T-helper 2 cell treated with Interferon-gamma antibody and Interleukin-4, amounts not matched to agents 5 μg/mL and 100 μg/mL, for 36 hours (primary cell): ENCODE measurements at regions not wholly inside any gene's neighbourhood (a gene's known extent, or its start where the extent isn't known, plus 50 kb on each side); places are given as distances from the start of the nearest gene placed in this dataset.

Experiments used
- DNase-seq: peaks from one replicate; pipeline ENCODE4 v3.0.0; 2021; ENCODE audit warnings: low spot score
- H3K27ac Mint-ChIP-seq: one replicate; pipeline ENCODE4 v1.8.0; 2021; ENCODE audit warnings: mild to moderate bottlenecking, mixed read lengths
- H3K27me3 Mint-ChIP-seq: one replicate; pipeline ENCODE4 v1.8.0; 2021; ENCODE audit warnings: low read depth, mixed read lengths
- H3K36me3 Mint-ChIP-seq: one replicate; pipeline ENCODE4 v1.8.0; 2021; ENCODE audit warnings: low read depth, mixed read lengths
- H3K4me1 Mint-ChIP-seq: one replicate; pipeline ENCODE4 v1.8.0; 2021; ENCODE audit warnings: low read depth, mixed read lengths
- H3K4me3 Mint-ChIP-seq: one replicate; pipeline ENCODE4 v1.8.0; 2022; ENCODE audit warnings: mild to moderate bottlenecking, moderate library complexity, mixed read lengths
- H3K9me3 Mint-ChIP-seq: one replicate; pipeline ENCODE4 v1.8.0; 2021; ENCODE audit warnings: mixed read lengths

- no peaks in the 10 kb centered on the region for H3K4me1 Mint-ChIP-seq
- DNase-seq, result no peak
- H3K27ac Mint-ChIP-seq, result no peak overlapping the region
- no peaks in the 10 kb centered on the region for H3K27me3 Mint-ChIP-seq
- no peaks in the 10 kb centered on the region for H3K36me3 Mint-ChIP-seq
- no peak overlapping the region for H3K4me3 Mint-ChIP-seq
- H3K9me3 Mint-ChIP-seq, result no peaks in the 10 kb centered on the region
Observed at GRCh38 chr12:97751704-97752103, 289.1 kb downstream of the RMST start.

GRCh38 chr12:97752129-97752528 is 289.5 kb downstream of the RMST start:
- no peak overlapping the region for H3K4me3 Mint-ChIP-seq
- no peaks in the 10 kb centered on the region for H3K27me3 Mint-ChIP-seq
- no peaks in the 10 kb centered on the region for H3K9me3 Mint-ChIP-seq
- H3K27ac Mint-ChIP-seq, result no peak overlapping the region
- H3K4me1 Mint-ChIP-seq, result no peaks in the 10 kb centered on the region
- no peaks in the 10 kb centered on the region for H3K36me3 Mint-ChIP-seq
- no peak for DNase-seq

- DNase-seq, result no peak
- Mint-ChIP-seq H3K27me3 (no peaks in the 10 kb centered on the region), H3K9me3 (peaks cover 6% of the 10 kb centered on the region), H3K27ac (no peak overlapping the region), H3K36me3 (no peaks in the 10 kb centered on the region), H3K4me3 (no peak overlapping the region), H3K4me1 (no peaks in the 10 kb centered on the region)
Observed at GRCh38 chr12:97753332-97753731, 290.7 kb downstream of the RMST start.

- DNase-seq, result no peak
- Mint-ChIP-seq H3K27me3 (no peaks in the 10 kb centered on the region), H3K4me3 (no peak overlapping the region), H3K27ac (no peak overlapping the region), H3K36me3 (no peaks in the 10 kb centered on the region), H3K9me3 (peaks cover 6% of the 10 kb centered on the region), H3K4me1 (no peaks in the 10 kb centered on the region)
Observed at GRCh38 chr12:97754306-97754705, 291.7 kb downstream of the RMST start.

- no peak overlapping the region for H3K4me3 Mint-ChIP-seq
- no peak overlapping the region for H3K27ac Mint-ChIP-seq
- H3K4me1 Mint-ChIP-seq, result no peaks in the 10 kb centered on the region
- peaks cover 6% of the 10 kb centered on the region for H3K9me3 Mint-ChIP-seq
- no peaks in the 10 kb centered on the region for H3K27me3 Mint-ChIP-seq
- H3K36me3 Mint-ChIP-seq, result no peaks in the 10 kb centered on the region
- DNase-seq, result no peak
Observed at GRCh38 chr12:97756066-97756666, 293.6 kb downstream of the RMST start.

GRCh38 chr12:97756741-97757140 is 294.1 kb downstream of the RMST start:
- Mint-ChIP-seq H3K27me3 (no peaks in the 10 kb centered on the region), H3K36me3 (no peaks in the 10 kb centered on the region), H3K9me3 (peaks cover 6% of the 10 kb centered on the region), H3K27ac (no peak overlapping the region), H3K4me3 (no peak overlapping the region), H3K4me1 (no peaks in the 10 kb centered on the region)
- DNase-seq, result no peak

- H3K4me1 Mint-ChIP-seq, result no peaks in the 10 kb centered on the region
- H3K36me3 Mint-ChIP-seq, result no peaks in the 10 kb centered on the region
- DNase-seq, result no peak
- no peaks in the 10 kb centered on the region for H3K27me3 Mint-ChIP-seq
- H3K4me3 Mint-ChIP-seq, result no peak overlapping the region
- peaks cover 6% of the 10 kb centered on the region for H3K9me3 Mint-ChIP-seq
- no peak overlapping the region for H3K27ac Mint-ChIP-seq
Observed at GRCh38 chr12:97757481-97758193, 295.0 kb downstream of the RMST start.

GRCh38 chr12:97758194-97758501 is 295.5 kb downstream of the RMST start:
- no peaks in the 10 kb centered on the region for H3K27me3 Mint-ChIP-seq
- no peak for DNase-seq
- no peaks in the 10 kb centered on the region for H3K36me3 Mint-ChIP-seq
- H3K4me1 Mint-ChIP-seq, result no peaks in the 10 kb centered on the region
- no peak overlapping the region for H3K4me3 Mint-ChIP-seq
- H3K9me3 Mint-ChIP-seq, result peaks cover 8% of the 10 kb centered on the region
- no peak overlapping the region for H3K27ac Mint-ChIP-seq

GRCh38 chr12:97758586-97758985 is 296.0 kb downstream of the RMST start:
- peaks cover 12% of the 10 kb centered on the region for H3K9me3 Mint-ChIP-seq

GRCh38 chr12:97760601-97761000 is 298.0 kb downstream of the RMST start:
- no peaks in the 10 kb centered on the region for H3K4me1 Mint-ChIP-seq
- H3K36me3 Mint-ChIP-seq, result no peaks in the 10 kb centered on the region
- H3K27ac Mint-ChIP-seq, result no peak overlapping the region
- no peak for DNase-seq
- H3K4me3 Mint-ChIP-seq, result no peak overlapping the region
- H3K27me3 Mint-ChIP-seq, result no peaks in the 10 kb centered on the region
- H3K9me3 Mint-ChIP-seq, result peaks cover 17% of the 10 kb centered on the region

More at GRCh38 chr12:97758586-97758985, 296.0 kb downstream of the RMST start:
- no peak overlapping the region for H3K27ac Mint-ChIP-seq
- no peak overlapping the region for H3K4me3 Mint-ChIP-seq
- no peaks in the 10 kb centered on the region for H3K4me1 Mint-ChIP-seq
- DNase-seq, result no peak
- no peaks in the 10 kb centered on the region for H3K36me3 Mint-ChIP-seq
- no peaks in the 10 kb centered on the region for H3K27me3 Mint-ChIP-seq

GRCh38 chr12:97763113-97763512 is 300.5 kb downstream of the RMST start:
- no peaks in the 10 kb centered on the region for H3K27me3 Mint-ChIP-seq
- peaks cover 13% of the 10 kb centered on the region for H3K9me3 Mint-ChIP-seq
- H3K4me1 Mint-ChIP-seq, result no peaks in the 10 kb centered on the region
- H3K4me3 Mint-ChIP-seq, result no peak overlapping the region
- H3K27ac Mint-ChIP-seq, result no peak overlapping the region
- H3K36me3 Mint-ChIP-seq, result no peaks in the 10 kb centered on the region
- DNase-seq, result no peak

- Mint-ChIP-seq H3K36me3 (no peaks in the 10 kb centered on the region), H3K9me3 (peaks cover 10% of the 10 kb centered on the region), H3K4me3 (no peak overlapping the region), H3K27me3 (no peaks in the 10 kb centered on the region), H3K4me1 (no peaks in the 10 kb centered on the region), H3K27ac (no peak overlapping the region)
- no peak for DNase-seq
Observed at GRCh38 chr12:97764700-97765099, 302.1 kb downstream of the RMST start.

- Mint-ChIP-seq H3K36me3 (no peaks in the 10 kb centered on the region), H3K27me3 (no peaks in the 10 kb centered on the region), H3K9me3 (peaks cover 10% of the 10 kb centered on the region), H3K4me1 (no peaks in the 10 kb centered on the region), H3K4me3 (no peak overlapping the region), H3K27ac (no peak overlapping the region)
- no peak for DNase-seq
Observed at GRCh38 chr12:97767347-97767746, 304.7 kb downstream of the RMST start.

- no peak for DNase-seq
- peaks cover 4% of the 10 kb centered on the region for H3K9me3 Mint-ChIP-seq
- no peak overlapping the region for H3K4me3 Mint-ChIP-seq
Observed at GRCh38 chr12:97778111-97778510, 315.5 kb downstream of the RMST start.

GRCh38 chr12:97781342-97781741 is 318.7 kb downstream of the RMST start:
- H3K27ac Mint-ChIP-seq, result no peak overlapping the region
- H3K4me3 Mint-ChIP-seq, result no peak overlapping the region
- no peak for DNase-seq
- no peaks in the 10 kb centered on the region for H3K4me1 Mint-ChIP-seq
- no peaks in the 10 kb centered on the region for H3K9me3 Mint-ChIP-seq
- no peaks in the 10 kb centered on the region for H3K27me3 Mint-ChIP-seq
- no peaks in the 10 kb centered on the region for H3K36me3 Mint-ChIP-seq

More at GRCh38 chr12:97778111-97778510, 315.5 kb downstream of the RMST start:
- Mint-ChIP-seq H3K4me1 (no peaks in the 10 kb centered on the region), H3K27me3 (no peaks in the 10 kb centered on the region), H3K27ac (no peak overlapping the region), H3K36me3 (no peaks in the 10 kb centered on the region)
